NCI-H1048 (cell line): ENCODE measurements at regions not wholly inside any gene's neighbourhood (a gene's known extent, or its start where the extent isn't known, plus 50 kb on each side); places are given as distances from the start of the nearest gene placed in this dataset.

ENCODE experiments used
- DNase-seq: peaks from one replicate; lab custom pipeline; 2025; lab: John Stamatoyannopoulos, UW

- DNase-seq, result no peak
Measured at GRCh38 chr18:56224669-56225561, 413.5 kb downstream of the TXNL1 start.

- no peak for DNase-seq
Measured at GRCh38 chr18:56221195-56222065, 417.0 kb downstream of the TXNL1 start.

GRCh38 chr18:56217406-56217805 is 421.0 kb downstream of the TXNL1 start:
- DNase-seq, result no peak

- no peak for DNase-seq
Measured at GRCh38 chr18:56214706-56215105, 423.7 kb downstream of the TXNL1 start.

- DNase-seq, result no peak
Measured at GRCh38 chr18:56210520-56210919, 427.9 kb downstream of the TXNL1 start.

GRCh38 chr18:56207989-56208388 is 430.4 kb downstream of the TXNL1 start:
- DNase-seq, result no peak

GRCh38 chr18:56204052-56204451 is 434.3 kb downstream of the TXNL1 start:
- DNase-seq, result no peak

GRCh38 chr18:56202678-56203077 is 435.7 kb downstream of the TXNL1 start:
- DNase-seq, result no peak

- no peak for DNase-seq
Measured at GRCh38 chr18:56200381-56200911, 437.9 kb downstream of the TXNL1 start.

GRCh38 chr18:56199580-56200330 is 438.6 kb downstream of the TXNL1 start:
- no peak for DNase-seq

GRCh38 chr18:56197241-56197859 is 441.0 kb downstream of the TXNL1 start:
- DNase-seq, result no peak

- no peak for DNase-seq
Measured at GRCh38 chr18:56196495-56197225, 441.7 kb downstream of the TXNL1 start.

- DNase-seq, result no peak
Measured at GRCh38 chr18:56191334-56191733, 447.1 kb downstream of the TXNL1 start.

- DNase-seq, result no peak
Measured at GRCh38 chr18:56189615-56190014, 448.8 kb downstream of the TXNL1 start.

- DNase-seq, result no peak
Measured at GRCh38 chr18:56188529-56189275, 449.7 kb downstream of the TXNL1 start.

- no peak for DNase-seq
Measured at GRCh38 chr18:56186319-56186718, 452.1 kb downstream of the TXNL1 start.

GRCh38 chr18:56185126-56185525 is 453.3 kb downstream of the TXNL1 start:
- no peak for DNase-seq

GRCh38 chr18:56176751-56177150 is 461.6 kb downstream of the TXNL1 start:
- no peak for DNase-seq

GRCh38 chr18:56175330-56176001 is 462.9 kb downstream of the TXNL1 start:
- DNase-seq, result no peak
